Jurkat, Clone E6-1 (cell line): ENCODE measurements at regions not wholly inside any gene's neighbourhood (a gene's known extent, or its start where the extent isn't known, plus 50 kb on each side); places are given as distances from the start of the nearest gene placed in this dataset.

Experiments
- DNase-seq: peaks from one replicate; pipeline ENCODE4 v3.0.0-alpha.2; 2011; ENCODE audit warnings: low read depth, low spot score
- H3K4me3 ChIP-seq: 2 replicates; pipeline ENCODE4 v1.5.1; 2011; ENCODE audit warnings: mild to moderate bottlenecking, low read length, control low read depth, moderate library complexity

DNA sequence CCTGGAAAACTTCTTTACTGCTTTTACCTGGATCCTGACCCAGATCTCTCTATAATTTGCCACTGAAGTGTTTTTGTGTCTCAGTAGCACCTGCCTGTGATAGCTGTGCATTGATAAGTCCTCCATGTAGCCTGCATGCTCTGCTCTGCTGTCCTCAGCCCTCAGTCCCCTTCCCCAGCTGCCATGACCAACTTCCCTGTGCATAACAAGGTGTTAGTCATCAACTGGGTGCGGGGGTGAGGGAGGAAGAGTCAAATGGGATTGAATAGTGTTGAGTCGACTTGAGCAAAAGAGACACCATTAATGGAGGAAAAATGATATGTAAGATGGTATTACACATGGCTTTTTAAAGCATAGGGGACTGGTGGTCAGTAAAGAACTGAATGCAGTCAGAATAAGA, 92.2 kb upstream of the PLET1 start:
- no peak overlapping the region for H3K4me3 ChIP-seq
- no peak for DNase-seq

DNA sequence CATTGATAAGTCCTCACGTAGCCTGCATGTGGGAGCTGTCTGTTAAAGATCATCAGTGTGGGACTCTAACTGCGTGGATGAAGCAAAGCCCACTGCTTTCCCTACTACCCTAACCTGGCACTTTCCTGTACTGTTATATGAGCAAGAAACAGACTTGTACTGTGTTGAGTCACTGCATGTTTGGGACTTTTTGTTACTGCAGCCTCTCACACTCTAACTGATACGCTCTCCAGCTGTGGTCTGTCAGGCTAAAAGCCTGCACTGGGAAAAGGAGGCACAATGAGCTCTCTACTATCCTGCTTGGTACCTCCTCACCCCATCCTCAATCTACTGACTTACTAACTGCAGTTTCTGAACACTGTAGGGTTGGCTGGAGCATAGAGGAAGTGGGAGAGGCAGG, 93.7 kb upstream of the PLET1 start:
- H3K4me3 ChIP-seq = no peak overlapping the region
- DNase-seq = peak; percentile 20

DNA sequence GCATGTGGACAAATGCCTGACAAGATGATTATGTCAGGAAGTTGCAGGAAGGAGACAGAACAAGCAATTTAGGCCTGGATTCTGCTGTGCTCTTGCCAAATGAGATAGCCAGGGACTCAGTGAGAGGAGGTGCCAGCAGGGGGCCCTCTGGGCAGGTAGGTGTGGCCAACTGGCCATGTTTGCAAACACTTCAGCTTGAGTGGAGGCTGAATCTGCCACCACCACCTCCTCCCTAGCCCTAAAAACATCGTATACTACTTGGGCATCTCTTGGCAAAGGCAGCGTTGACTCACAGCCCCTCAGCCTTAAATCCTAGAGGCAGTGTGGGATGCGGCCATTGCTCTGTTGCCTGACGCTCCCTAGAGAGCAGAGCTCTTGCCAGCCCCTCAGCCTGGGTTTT, 95.1 kb upstream of the PLET1 start:
- no peak overlapping the region for H3K4me3 ChIP-seq
- peak; percentile 19 for DNase-seq

DNA sequence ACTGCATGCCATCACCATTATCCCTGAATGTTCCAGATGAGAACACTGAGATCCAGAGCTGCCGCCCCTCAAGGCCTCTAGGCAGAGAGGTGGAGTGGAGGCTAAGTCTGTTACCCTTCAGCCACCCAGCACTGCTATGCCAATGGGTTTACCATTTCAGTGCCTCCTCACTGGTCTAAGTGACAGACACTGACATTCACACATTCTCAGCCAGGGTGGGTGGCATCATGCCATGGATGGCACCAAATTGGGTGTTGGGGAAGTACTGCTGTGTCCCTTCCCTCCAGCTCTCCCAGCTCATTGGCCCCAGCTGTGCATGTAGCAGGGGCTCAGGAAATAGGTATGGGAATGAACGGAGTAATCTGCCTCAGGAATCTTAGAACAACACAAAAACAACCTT, 96.8 kb upstream of the PLET1 start:
- DNase-seq = no peak
- no peak overlapping the region for H3K4me3 ChIP-seq

DNA sequence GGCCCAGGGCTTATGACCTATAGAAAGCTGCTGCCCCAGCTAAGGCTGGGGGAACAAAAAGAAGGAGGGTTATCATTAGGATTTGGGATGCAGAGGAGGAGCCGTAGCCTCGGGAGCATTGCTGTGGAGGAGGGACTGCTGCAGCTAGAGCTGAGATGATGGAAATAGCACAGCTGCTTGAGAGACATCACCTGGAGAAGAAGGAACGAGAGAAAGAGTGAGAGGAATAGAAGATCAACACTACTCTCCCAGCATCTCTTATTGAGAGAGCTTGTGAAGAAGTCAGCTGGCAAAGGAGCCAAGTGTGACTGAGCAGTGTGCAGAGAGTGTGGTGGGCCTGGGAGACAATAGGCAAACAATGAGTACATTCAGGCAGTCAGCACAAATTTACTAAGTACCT, 100.7 kb upstream of the PLET1 start:
- H3K4me3 ChIP-seq = no peak overlapping the region
- no peak for DNase-seq

DNA sequence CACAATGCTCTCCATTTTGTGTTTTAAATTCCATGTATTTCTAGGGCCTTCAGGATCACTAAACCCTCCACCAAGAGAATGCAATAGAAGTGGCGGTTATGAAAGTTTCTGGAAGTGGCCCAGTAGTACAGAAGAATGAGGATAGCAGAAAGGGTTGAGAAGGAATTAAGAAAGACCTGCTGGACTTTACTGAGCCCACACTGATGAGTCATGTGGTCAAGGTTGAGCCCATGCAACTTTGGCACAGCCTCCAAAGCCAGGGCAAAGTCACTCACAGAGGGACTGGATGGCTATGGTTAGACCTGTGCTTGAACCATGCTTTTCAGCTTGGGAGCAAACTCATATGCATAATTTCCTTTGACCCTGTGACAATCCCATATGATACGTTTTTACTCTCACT, 102.9 kb upstream of the PLET1 start:
- DNase-seq = no peak
- no peak overlapping the region for H3K4me3 ChIP-seq

DNA sequence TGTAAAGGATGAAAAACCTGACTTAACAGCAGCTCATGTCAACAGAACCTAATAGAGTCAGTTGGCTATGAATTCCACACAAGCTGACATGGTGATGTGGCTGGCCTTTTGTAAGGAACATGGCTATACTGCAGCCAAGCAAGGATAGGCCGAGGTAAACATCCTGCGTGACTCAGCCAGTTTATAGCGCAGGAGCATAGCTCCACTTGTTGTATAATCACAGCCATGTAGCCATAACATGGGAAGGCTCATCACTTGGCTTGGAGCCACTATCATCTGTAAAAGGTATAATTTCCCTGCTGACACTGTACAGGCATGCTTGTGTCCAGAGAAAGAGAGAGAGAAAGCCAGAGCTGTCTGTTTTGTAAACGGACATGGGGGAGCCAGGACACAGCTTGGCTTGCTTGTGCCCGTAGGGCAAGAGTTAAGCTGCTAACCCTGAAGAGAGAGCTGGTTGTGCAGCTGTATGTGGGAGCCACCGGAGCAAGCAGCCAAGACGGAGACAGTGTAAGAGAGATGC, 104.4 kb upstream of the PLET1 start:
- no peak overlapping the region for H3K4me3 ChIP-seq
- DNase-seq = no peak

DNA sequence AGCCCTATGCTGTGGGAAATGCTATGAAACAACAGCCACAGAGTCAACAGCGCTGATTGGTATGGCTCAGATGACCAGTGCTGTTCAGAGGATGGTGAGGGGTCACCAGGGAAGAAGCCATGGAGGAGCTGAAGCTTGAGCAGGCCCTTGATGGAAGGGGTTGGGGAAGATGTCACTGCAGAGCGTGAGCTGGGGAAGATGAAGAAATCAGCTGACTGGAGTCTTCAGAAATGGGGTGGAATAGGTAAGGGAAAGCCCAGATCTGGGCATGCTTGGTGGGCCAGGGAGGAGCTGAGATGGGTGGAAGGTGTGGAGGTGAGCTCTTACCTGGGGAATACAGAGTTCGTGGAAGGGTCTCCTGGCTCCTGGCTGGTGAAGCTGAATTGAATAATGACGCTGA, 105.4 kb upstream of the PLET1 start:
- H3K4me3 ChIP-seq = no peak overlapping the region
- DNase-seq = no peak

DNA sequence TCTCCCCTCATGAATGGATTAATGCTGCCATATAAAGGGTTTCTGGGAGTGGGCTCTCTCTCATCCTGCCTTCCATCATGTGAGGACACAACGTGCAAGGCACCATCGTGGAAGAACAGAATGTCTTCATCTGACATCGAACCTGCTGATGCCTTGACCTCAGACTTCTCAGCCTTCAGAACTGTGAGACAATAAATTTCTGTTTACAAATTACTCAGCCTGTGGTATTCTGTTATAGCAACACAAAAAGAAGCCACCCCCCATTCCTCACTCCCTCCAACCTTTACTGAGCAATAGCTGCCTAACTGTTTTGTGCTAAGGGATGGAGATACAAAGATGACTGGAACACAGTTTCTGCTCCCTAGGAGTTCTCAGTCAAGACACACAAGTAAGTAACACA, 106.1 kb upstream of the PLET1 start:
- no peak for DNase-seq
- H3K4me3 ChIP-seq = no peak overlapping the region

DNA sequence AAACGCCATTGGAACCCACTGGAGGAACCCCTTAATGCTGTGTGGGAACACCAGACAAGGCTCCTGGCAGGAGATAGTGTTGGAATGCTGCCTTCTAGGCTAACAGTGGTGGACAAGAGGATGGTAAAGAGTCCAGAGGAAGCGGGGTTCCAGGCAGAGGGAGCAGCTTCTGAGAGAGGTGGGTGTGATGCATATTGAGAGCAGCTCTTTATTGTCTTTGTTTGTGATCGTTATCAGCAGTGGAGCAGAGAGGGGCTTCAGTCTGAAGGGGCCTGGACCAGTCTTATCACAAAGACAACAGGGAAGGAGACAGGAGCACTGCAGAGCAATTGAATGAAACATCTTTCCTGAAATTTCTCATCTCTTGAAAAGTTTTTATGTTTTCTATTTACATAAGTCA, 106.8 kb upstream of the PLET1 start:
- no peak overlapping the region for H3K4me3 ChIP-seq
- DNase-seq = no peak

DNA sequence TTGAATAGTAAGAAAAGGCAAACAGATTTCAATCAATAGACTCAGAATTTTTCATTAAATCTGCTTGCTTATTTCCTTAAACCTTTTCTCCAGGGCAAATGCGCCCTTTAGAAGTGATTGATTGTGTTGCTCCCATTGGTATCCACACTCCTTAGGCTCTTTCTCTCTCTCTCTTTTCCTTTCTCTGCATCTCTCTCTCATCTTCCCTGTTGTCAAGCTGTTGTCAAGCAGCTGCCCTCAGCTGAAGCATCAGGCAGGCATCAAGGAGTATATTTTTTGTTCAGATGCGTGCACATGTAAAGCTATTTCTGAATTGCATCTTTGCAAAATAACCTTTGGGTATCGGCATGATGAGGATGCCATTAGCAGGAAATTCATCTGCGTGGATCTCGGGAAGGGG, 107.2 kb upstream of the PLET1 start:
- DNase-seq = no peak
- H3K4me3 ChIP-seq = no peak overlapping the region

DNA sequence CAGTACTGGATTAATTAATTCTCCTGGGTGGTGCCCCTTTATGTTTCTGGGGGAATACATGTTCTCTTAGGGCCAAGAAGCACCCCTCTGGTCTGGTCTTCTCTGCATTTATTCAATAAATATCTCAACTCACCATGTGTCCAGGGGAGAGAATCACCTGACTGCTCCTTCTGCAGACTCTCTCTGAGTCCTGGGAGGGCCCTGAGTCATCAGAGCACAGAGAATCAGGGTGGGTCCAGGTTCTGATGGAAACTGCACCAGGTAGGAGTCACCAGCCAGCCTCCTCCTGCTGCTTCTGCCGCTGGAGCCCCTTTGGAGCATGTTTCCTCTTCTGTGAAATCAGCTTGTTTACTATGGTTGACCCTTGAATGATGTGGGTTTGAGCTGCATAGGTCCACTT, 107.7 kb upstream of the PLET1 start:
- no peak overlapping the region for H3K4me3 ChIP-seq
- DNase-seq = no peak

DNA sequence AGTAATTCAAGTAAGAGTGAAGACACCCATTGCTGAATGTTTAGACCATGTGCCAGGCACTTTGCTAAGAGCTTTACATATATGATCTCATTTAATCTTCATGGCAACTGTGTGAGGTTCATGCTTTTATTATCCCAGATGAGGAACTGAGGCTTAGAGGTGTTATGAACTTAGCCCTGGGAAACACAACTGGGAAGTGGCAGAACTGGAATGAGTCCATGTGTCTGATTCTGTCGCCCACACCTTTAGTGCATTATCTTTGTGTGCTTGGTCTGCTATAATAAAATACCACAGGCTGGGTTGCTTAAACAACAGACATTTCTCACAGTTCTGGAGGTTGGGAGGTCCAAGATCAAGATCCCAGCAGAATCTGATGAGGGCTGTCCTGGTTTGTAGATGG, 108.7 kb upstream of the PLET1 start:
- no peak overlapping the region for H3K4me3 ChIP-seq
- no peak for DNase-seq

DNA sequence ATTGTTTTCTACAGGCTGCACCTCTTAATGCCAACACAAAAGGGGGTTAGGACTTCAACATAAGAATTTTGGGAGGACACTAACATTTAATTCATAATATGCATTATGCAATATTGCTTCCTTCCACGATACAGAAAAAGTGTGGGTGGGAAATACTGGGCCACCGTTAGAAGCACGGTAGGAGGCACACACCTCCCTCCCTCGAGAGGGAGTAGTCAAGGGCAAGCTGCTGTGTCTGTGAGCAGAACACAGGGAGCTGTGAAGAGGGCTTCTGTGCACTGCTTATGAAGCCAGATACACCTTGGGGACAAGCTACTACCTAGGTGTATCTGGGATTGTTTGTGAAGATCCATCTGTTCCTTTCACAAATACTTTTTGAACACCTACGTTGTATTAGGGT, 109.3 kb upstream of the PLET1 start:
- no peak for DNase-seq
- H3K4me3 ChIP-seq = no peak overlapping the region

DNA sequence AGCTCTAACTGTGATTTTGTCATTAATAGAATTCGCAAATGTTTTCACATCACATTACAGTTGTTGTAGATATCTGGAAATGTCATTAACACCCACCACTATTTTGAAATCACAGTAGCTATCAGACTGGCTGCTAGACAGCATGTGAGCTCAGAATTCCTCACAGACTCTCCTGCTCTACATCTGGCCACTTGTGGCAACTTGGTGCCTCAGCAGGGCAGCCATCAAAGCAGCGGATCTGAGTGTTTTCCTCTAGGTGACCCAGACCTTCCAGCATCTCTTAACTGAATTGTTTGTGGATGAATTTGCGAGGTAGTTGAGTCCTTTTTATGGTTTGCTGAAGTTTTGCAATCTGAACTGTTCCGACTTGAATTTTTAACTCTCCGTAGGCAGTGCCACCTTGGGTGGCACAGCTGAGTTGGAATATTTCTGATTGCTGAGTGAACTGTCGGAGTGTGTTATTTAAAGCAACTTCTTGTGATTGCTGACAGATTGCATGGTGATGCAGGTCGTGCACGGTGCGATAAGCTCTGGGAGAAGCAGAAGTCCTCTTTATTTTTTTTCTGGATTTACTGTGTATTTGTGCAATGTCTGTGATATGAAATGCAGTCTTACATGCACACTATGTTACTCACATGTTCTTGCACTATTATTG, 114.0 kb upstream of the PLET1 start:
- no peak overlapping the region for H3K4me3 ChIP-seq
- DNase-seq = no peak

DNA sequence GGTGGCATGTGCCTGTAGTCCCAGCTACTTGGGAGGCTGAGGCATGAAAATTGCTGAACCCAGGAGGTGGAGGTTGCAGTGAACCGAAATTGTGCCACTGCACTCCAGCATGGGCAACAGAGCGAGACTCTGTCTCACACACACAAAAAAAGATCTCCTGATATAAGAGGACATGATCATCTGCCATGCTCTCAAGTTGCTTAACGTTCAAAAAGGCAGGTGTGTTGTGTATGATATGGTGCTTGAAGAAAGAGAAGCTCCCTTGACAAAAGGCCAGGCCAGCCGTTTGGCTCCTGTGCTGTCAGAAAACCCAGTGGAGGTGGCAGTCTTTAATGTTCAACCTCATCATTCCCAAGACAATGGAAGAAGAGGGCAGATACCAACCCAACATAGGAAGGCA, 117.3 kb upstream of the PLET1 start:
- no peak overlapping the region for H3K4me3 ChIP-seq
- no peak for DNase-seq

DNA sequence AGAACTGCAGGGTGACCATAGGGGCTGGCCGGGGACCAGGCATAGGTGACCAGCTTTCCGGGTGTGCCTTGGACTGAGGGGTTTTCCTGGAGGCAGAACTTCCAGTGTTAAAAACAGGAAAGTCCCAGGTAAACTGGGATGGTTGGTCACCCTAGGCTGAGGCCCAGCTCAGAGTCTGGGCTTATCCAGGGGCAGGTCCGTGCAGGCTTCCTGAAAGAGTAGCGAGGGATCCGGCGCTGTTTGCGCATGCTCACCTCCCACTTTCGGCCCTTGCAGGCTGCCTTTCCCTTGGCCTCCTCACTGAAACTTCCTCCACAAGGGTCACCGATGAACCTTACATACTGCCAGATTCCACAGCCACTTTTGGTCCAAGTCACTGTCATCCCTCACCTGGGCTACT, 119.8 kb upstream of the PLET1 start:
- no peak overlapping the region for H3K4me3 ChIP-seq
- no peak for DNase-seq

DNA sequence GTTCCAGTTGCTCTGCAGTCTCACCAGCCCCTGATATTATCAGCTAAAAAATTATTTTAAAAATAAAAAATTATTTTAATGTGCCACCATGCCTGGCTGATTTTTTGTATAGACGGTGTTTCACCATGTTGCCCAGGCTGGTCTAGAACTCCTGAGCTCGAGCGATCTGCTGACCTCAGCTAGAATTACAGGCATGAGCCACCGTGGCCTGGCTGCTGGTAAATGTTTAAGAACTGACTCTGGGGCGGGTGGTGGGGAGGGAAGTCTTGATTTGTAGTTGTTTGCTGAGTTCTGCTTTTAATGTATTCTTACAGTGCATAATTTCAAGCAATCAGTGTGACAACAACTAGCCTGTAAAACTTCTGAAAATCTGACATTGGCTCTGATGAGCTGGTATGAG, 120.9 kb upstream of the PLET1 start:
- no peak overlapping the region for H3K4me3 ChIP-seq
- DNase-seq = no peak

DNA sequence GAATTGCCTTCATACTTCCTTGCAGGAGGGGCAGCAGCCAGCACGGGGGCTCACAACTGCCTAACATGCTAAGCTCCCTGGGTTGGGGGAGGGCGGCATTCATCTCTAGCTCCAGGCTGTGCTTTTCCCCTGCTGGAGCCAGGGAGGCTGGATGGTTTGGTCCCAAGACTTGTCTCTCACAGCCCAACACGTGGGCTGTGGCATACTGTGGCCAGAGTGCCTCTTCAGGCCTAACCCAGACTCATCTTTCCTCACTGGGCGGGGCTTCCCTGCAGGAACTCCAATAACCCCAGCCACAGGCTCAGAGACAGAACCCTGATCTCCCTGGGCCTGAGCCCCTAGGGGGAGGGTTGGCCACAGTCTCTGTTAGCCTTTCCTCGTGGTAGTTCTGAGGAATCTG, 121.9 kb upstream of the PLET1 start:
- DNase-seq = no peak
- no peak overlapping the region for H3K4me3 ChIP-seq

DNA sequence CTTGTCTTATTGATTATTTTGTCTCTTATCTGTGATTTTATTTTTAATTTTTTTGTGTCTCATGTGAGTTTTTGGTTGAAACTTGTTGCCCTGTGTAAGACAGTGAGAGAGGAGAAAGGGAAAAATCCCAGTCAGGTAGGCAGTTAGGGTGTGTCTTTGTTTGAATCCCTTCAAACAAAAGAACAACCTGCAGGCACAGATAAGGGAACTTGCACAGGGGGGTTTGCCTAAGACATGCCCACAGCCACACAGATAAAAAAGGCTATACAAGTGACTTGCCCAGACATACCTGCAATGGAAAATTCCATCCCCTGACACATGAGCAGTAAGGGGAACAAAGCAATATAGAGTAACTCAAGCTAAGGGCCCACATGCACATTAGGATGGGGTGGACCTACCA, 127.8 kb upstream of the PLET1 start:
- no peak for DNase-seq
- no peak overlapping the region for H3K4me3 ChIP-seq

DNA sequence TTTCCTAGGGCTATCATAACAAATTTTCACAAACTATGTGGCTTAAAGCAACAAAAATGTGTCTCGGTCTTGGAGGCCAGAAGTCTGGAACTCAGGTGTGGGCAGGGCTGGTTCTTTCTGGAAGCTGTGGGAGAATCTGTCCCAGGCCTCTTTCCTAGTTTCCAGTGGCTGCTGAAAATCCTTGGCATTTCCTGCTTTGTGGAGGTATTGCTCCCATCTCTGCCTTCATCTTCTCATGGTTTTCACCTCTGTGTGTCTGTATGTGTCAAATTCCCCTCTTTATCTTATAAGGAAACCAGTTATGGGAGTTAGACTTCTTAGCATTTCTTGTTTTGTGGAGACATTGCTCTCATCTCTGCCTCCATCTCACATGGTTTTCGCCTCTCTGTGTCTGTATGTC, 130.4 kb upstream of the PLET1 start:
- DNase-seq = no peak
- no peak overlapping the region for H3K4me3 ChIP-seq

DNA sequence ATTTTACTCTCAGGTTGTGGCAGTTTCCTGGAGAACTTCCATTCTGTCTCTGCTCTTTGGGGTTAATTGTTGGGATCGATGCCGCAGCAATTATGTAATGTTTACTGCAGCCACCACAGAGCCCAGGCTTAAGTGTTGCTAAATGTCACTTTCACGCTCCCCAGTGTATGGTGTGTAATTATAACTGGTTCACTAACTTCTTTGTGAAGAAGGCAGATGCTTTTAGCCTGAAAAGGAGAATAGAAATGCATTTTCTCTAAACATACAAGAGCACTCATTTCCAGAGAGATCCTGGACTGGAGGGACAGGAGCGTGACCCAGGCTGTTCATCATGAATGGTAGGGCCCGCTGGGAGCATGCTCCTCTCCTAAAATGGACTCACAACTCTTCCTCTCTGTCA, 132.2 kb upstream of the PLET1 start:
- no peak for DNase-seq
- H3K4me3 ChIP-seq = no peak overlapping the region
